ENCODE measurements at regions not wholly inside any gene's neighbourhood (a gene's known extent, or its start where the extent isn't known, plus 50 kb on each side); places are given as distances from the start of the nearest gene placed in this dataset.
"Not testable (repeated sequence)": the region's sequence is repeated elsewhere in the genome, so short reads cannot be mapped to it uniquely, and the experiment has no call there.

GRCh38 chr12:131656796-131657195, 54.1 kb upstream of the SFSWAP start:
- not testable (repeated sequence) for TF ChIP-seq POLR2A, CTCF (IDR thresholded peaks at IDR 0.05)

Measured in lower leg skin (tissue), 3 donors.